ENCODE measurements at regions not wholly inside any gene's neighbourhood (a gene's known extent, or its start where the extent isn't known, plus 50 kb on each side); places are given as distances from the start of the nearest gene placed in this dataset.

GRCh38 chr6:81204731-81205130 lies 547.8 kb downstream of the TENT5A start:
- intact Hi-C loops (cut with DNase I) = no loop called here
- Histone ChIP-seq H3K9me3 (peaks cover 0 to 18% (median 6%) of the 10 kb centered on the region in 11 donors), H3K36me3 (no peaks in the 10 kb centered on the region), H3K4me1 (peaks cover 0 to 9% (median 0%) of the 10 kb centered on the region in 9 donors), H3K4me3 (no peak overlapping the region), H3K27ac (no peak overlapping the region), H3K27me3 (no peaks in the 10 kb centered on the region)
- no peak for TF ChIP-seq CTCF (IDR thresholded peaks at IDR 0.05)
- 87 to 89% methylated on average over 1 of the region's 1 CpG for WGBS, 2 donors
- ATAC-seq (no peak), DNase-seq (no peak)

GRCh38 chr6:81194374-81194773 lies 558.1 kb downstream of the TENT5A start:
- no peak overlapping the region for H3K4me3 ChIP-seq
- TF ChIP-seq CTCF (IDR thresholded peaks at IDR 0.05) = no peak
- H3K9me3 ChIP-seq = no peaks in the 10 kb centered on the region
- no peak overlapping the region for H3K27ac ChIP-seq
- no peaks in the 10 kb centered on the region for H3K4me1 ChIP-seq
- H3K27me3 ChIP-seq = no peaks in the 10 kb centered on the region
- no peaks in the 10 kb centered on the region for H3K36me3 ChIP-seq
- DNase-seq (no peak), ATAC-seq (no peak)
- intact Hi-C loops (cut with DNase I) = no loop called here
- WGBS, 2 donors = 72 to 76% methylated on average over 2 of the region's 2 CpGs

GRCh38 chr6:81172056-81172740 lies 580.3 kb downstream of the TENT5A start:
- Histone ChIP-seq H3K4me1 (peaks cover 0 to 12% (median 6%) of the 10 kb centered on the region in 9 donors), H3K27me3 (no peaks in the 10 kb centered on the region), H3K4me3 (no peak overlapping the region), H3K36me3 (no peaks in the 10 kb centered on the region), H3K27ac (peak overlapping the region in 6 of 10 donors; percentile 5 to 51 (median 33)), H3K9me3 (no peaks in the 10 kb centered on the region)
- DNase-seq (peak in 1 of 2 donors; percentile 19), ATAC-seq (peak; percentile 75 to 94 (median 86))
- intact Hi-C loops (cut with DNase I) = no loop called here
- WGBS, 2 donors = 50 to 57% methylated on average over 4 of the region's 4 CpGs
- no peak for TF ChIP-seq CTCF (IDR thresholded peaks at IDR 0.05)

- no peak for TF ChIP-seq CTCF (IDR thresholded peaks at IDR 0.05)
- intact Hi-C loops (cut with DNase I) = no loop called here
- ATAC-seq = peak in 1 of 8 donors; percentile 33
- no peaks in the 10 kb centered on the region for H3K27me3 ChIP-seq
- DNase-seq = no peak
- H3K4me1 ChIP-seq = peaks cover 0 to 12% (median 6%) of the 10 kb centered on the region in 9 donors
- no peaks in the 10 kb centered on the region for H3K9me3 ChIP-seq
- no peak overlapping the region for H3K4me3 ChIP-seq
- 39 to 55% methylated on average over 2 of the region's 2 CpGs for WGBS, 2 donors
- H3K27ac ChIP-seq = no peak overlapping the region
- no peaks in the 10 kb centered on the region for H3K36me3 ChIP-seq
Observed at GRCh38 chr6:81169166-81169565, 583.3 kb downstream of the TENT5A start.
